ENCODE measurements at regions not wholly inside any gene's neighbourhood (a gene's known extent, or its start where the extent isn't known, plus 50 kb on each side); places are given as distances from the start of the nearest gene placed in this dataset.

DNA sequence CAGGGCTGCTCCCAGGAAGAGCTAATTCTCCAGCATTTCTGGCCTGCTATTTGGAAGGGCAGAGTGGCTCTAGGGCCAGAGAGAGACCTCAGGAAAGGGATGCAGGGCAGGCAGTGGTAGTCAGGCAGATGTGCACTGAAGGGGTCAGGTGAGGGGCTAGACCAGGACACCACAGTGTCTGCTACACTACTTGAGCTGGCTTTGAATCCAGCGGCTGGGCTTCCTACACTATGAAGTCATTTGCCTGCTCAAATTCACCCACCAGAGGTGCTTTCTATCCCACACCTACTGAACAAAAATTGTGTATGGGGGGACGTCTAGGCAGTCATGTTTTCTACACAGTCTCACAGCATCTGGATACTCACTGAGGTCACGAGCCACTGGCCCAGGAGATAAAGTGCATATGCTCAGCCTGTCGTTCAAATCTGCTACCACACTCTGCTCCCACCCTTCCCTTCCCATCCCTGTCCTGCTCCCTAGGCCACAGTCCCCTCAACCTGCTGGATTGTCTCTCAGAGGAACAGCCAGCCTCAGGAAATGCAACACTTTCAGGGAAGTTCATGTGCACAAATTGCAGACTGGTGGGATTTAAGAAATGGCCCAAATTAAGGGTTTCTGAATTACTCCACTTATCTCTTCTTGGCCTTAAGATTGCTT, 49.9 kb upstream of the SLC6A11 start:
- TF ChIP-seq, protein P1, sequence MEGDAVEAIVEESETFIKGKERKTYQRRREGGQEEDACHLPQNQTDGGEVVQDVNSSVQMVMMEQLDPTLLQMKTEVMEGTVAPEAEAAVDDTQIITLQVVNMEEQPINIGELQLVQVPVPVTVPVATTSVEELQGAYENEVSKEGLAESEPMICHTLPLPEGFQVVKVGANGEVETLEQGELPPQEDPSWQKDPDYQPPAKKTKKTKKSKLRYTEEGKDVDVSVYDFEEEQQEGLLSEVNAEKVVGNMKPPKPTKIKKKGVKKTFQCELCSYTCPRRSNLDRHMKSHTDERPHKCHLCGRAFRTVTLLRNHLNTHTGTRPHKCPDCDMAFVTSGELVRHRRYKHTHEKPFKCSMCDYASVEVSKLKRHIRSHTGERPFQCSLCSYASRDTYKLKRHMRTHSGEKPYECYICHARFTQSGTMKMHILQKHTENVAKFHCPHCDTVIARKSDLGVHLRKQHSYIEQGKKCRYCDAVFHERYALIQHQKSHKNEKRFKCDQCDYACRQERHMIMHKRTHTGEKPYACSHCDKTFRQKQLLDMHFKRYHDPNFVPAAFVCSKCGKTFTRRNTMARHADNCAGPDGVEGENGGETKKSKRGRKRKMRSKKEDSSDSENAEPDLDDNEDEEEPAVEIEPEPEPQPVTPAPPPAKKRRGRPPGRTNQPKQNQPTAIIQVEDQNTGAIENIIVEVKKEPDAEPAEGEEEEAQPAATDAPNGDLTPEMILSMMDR (conservative IDR thresholded peaks at IDR 0.05; ENCODE audit: low read depth, low read length), result no peak
- no peaks in the 10 kb centered on the region for H3K4me1 ChIP-seq (ENCODE audit: low read depth, poor library complexity, severe bottlenecking)
- H3K27ac ChIP-seq, result no peak overlapping the region
- H2AFZ ChIP-seq (ENCODE audit: low read depth), result no peak overlapping the region
- H4K20me1 ChIP-seq (ENCODE audit: insufficient read depth), result no peaks in the 10 kb centered on the region
- H3K36me3 ChIP-seq (ENCODE audit: insufficient read depth), result no peaks in the 10 kb centered on the region
- H3K4me2 ChIP-seq, result no peak overlapping the region
- H3K79me2 ChIP-seq (ENCODE audit: insufficient read depth, low read depth), result no peaks in the 10 kb centered on the region
- no peak overlapping the region for H3K9ac ChIP-seq
- no peaks in the 10 kb centered on the region for H3K27me3 ChIP-seq (ENCODE audit: insufficient read depth, low read depth)
- no peak overlapping the region for H3K4me3 ChIP-seq (IDR thresholded peaks at IDR 0.05; ENCODE audit: insufficient read depth, low read depth, low read length)

All from KMS-11 (cell line).